ENCODE measurements at regions not wholly inside any gene's neighbourhood (a gene's known extent, or its start where the extent isn't known, plus 50 kb on each side); places are given as distances from the start of the nearest gene placed in this dataset.

DNA sequence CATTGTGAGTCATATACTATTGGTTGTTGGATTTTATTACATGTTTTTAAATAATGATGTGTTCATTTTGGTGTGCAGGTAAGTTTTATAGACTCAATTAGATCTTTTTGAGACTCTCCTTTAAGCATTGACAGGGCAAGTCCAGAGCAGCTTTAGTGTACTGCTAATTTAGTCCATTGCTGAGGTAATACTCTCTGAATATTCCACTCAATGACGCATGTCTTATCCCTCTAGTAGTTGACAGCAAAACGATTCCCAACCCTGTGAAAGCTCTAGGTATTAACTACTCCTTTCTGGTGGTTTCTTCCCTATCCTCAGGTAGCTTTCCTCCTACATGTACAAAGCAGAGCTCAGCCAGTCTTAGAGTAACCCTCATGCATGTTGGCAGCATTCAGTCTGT lies 373.5 kb upstream of the MAP3K7 start:
- H3K4me3 Mint-ChIP-seq: no peak overlapping the region
- ChIA-PET POLR2A (ENCODE audit: partially characterized antibody) (no interaction called here), CTCF (ENCODE audit: partially characterized antibody) (no interaction called here)
- H3K9me3 Mint-ChIP-seq: peaks cover 0 to 2% (median 0%) of the 10 kb centered on the region in 8 donors
- no peak for DNase-seq
- no peaks in the 10 kb centered on the region for H3K36me3 Mint-ChIP-seq
- Histone ChIP-seq H3K27ac (ENCODE audit: low read depth, low read length) (no peak overlapping the region), H3K4me1 (ENCODE audit: insufficient read depth, low read length) (no peaks in the 10 kb centered on the region), H3K36me3 (ENCODE audit: insufficient read depth, low read length) (no peaks in the 10 kb centered on the region), H3K4me3 (ENCODE audit: low read length in 2 of 2) (no peak overlapping the region), H3K9me3 (ENCODE audit: control insufficient read depth in 1 of 2, low read length in 2 of 2) (no peaks in the 10 kb centered on the region), H3K27me3 (ENCODE audit: insufficient read depth, low read length) (no peaks in the 10 kb centered on the region)
- no peak overlapping the region for H3K27ac Mint-ChIP-seq
- peaks cover 1 to 2% of the 10 kb centered on the region in 2 donors for H3K27me3 Mint-ChIP-seq
- intact Hi-C loops (cut with micrococcal nuclease): no loop called here
- no peaks in the 10 kb centered on the region for H3K4me1 Mint-ChIP-seq

DNA sequence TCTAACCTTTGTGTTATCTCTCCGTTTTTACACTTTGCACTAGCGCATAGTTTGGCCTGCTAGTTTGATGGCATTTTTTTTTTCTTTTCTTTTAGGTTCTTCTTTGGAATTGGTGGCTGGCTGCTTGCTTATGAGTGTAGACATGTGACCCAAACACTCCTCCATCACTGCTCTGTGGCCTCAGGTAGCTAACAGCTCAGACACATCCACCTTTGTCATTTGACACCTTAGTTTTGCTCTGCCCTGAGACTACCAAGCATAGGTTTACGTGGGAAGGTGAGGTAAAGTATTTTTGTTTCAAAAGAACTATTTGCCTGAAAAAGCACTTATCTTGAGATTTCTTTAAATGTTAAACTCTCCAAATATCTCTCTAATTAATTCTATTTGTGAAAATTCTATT lies 368.4 kb upstream of the MAP3K7 start:
- Histone ChIP-seq H3K9me3 (ENCODE audit: control insufficient read depth in 1 of 2, low read length in 2 of 2) (no peaks in the 10 kb centered on the region), H3K27ac (ENCODE audit: low read depth, low read length) (no peak overlapping the region), H3K4me3 (ENCODE audit: low read length in 2 of 2) (no peak overlapping the region), H3K27me3 (ENCODE audit: insufficient read depth, low read length) (no peaks in the 10 kb centered on the region), H3K36me3 (ENCODE audit: insufficient read depth, low read length) (no peaks in the 10 kb centered on the region), H3K4me1 (ENCODE audit: insufficient read depth, low read length) (no peaks in the 10 kb centered on the region)
- peaks cover 1 to 2% of the 10 kb centered on the region in 2 donors for H3K27me3 Mint-ChIP-seq
- H3K4me3 Mint-ChIP-seq: no peak overlapping the region
- intact Hi-C loops (cut with micrococcal nuclease): no loop called here
- POLR2A ChIA-PET (ENCODE audit: partially characterized antibody): no interaction called here
- H3K27ac Mint-ChIP-seq: no peak overlapping the region
- H3K36me3 Mint-ChIP-seq: no peaks in the 10 kb centered on the region
- no peaks in the 10 kb centered on the region for H3K4me1 Mint-ChIP-seq
- no peak for DNase-seq
- CTCF ChIA-PET (ENCODE audit: partially characterized antibody): no interaction called here
- H3K9me3 Mint-ChIP-seq: peaks cover 0 to 2% (median 0%) of the 10 kb centered on the region in 8 donors

DNA sequence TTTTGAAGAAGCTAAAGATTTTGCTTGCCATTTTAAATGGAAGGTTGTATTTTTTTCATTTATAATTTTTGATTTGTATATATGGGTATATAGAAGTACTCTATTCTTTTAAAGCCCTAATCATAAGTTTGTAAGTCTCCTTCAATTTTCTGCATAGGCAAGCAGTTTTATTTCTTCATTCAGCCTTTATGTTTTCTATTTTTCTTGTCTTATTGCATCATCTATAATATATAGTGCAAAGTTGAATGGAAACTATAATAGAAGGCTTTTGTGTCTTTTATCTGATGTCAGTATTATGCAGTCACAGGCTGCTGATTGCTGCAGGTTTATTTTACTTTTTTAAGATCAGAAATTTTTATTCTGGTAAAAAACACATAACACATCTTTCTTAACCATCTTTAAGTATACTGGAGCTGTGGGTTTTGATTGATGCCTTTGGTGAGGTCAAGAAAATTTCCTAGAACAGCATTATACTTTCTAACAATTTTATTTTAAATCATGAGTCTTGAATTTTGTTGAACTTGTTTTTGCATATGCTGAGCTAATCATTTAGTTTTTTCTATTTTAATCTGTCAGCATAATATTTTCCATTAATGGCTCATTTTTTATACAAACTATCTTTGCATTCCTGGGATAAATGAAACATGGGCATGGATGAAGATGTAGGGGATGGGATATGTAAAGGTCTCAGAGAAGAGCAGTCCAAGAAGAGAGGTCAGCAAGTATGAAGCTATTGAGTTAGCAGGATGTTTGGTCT lies 366.7 kb upstream of the MAP3K7 start:
- Histone ChIP-seq H3K27me3 (ENCODE audit: insufficient read depth, low read length) (no peaks in the 10 kb centered on the region), H3K9me3 (ENCODE audit: control insufficient read depth in 1 of 2, low read length in 2 of 2) (no peaks in the 10 kb centered on the region), H3K36me3 (ENCODE audit: insufficient read depth, low read length) (no peaks in the 10 kb centered on the region), H3K4me3 (ENCODE audit: low read length in 2 of 2) (no peak overlapping the region), H3K4me1 (ENCODE audit: insufficient read depth, low read length) (no peaks in the 10 kb centered on the region), H3K27ac (ENCODE audit: low read depth, low read length) (no peak overlapping the region)
- Mint-ChIP-seq H3K9me3 (no peaks in the 10 kb centered on the region), H3K36me3 (no peaks in the 10 kb centered on the region), H3K27ac (no peak overlapping the region), H3K27me3 (no peaks in the 10 kb centered on the region), H3K4me3 (no peak overlapping the region), H3K4me1 (no peaks in the 10 kb centered on the region)
- intact Hi-C loops (cut with micrococcal nuclease): no loop called here
- no peak for DNase-seq
- ChIA-PET CTCF (ENCODE audit: partially characterized antibody) (interaction anchor here (1.2 to 1.3 kb wide), 2 partner anchors 12 to 13 kb away, joined by 3 to 5 read pairs; no protein-coding TSS in a partner anchor), POLR2A (ENCODE audit: partially characterized antibody) (no interaction called here)

DNA sequence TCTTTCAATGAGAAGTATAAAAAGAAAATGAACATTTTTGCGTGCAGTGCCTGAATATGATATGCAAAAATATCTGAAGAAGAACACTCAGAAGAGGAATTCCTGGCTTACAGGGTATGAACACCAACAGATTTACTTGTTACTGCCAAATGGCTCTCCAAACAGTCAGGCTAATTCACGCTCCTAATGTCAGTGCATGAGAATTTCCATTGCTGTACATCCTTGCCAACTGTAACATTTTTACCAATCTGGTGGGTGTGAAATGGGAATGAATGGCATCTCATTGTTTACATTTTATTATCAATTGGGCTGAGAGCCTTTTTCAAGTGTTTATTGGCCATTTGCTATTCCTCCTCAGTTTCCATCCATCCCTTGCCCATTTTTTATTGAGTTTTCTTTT lies 365.3 kb upstream of the MAP3K7 start:
- Mint-ChIP-seq H3K27ac (no peak overlapping the region), H3K36me3 (no peaks in the 10 kb centered on the region), H3K27me3 (no peaks in the 10 kb centered on the region), H3K9me3 (no peaks in the 10 kb centered on the region), H3K4me1 (no peaks in the 10 kb centered on the region), H3K4me3 (no peak overlapping the region)
- POLR2A ChIA-PET (ENCODE audit: partially characterized antibody): no interaction called here
- no peak for DNase-seq
- intact Hi-C loops (cut with micrococcal nuclease): no loop called here
- no peaks in the 10 kb centered on the region for H3K4me1 ChIP-seq (ENCODE audit: insufficient read depth, low read length)
- no peaks in the 10 kb centered on the region for H3K27me3 ChIP-seq (ENCODE audit: insufficient read depth, low read length)
- H3K4me3 ChIP-seq (ENCODE audit: low read length in 2 of 2): no peak overlapping the region
- H3K27ac ChIP-seq (ENCODE audit: low read depth, low read length): no peak overlapping the region
- CTCF ChIA-PET (ENCODE audit: partially characterized antibody): interaction anchor here (1.3 kb wide), 1 partner anchor 11 kb away, joined by 5 read pairs; no protein-coding TSS in a partner anchor
- H3K9me3 ChIP-seq (ENCODE audit: control insufficient read depth in 1 of 2, low read length in 2 of 2): no peaks in the 10 kb centered on the region
- H3K36me3 ChIP-seq (ENCODE audit: insufficient read depth, low read length): no peaks in the 10 kb centered on the region

DNA sequence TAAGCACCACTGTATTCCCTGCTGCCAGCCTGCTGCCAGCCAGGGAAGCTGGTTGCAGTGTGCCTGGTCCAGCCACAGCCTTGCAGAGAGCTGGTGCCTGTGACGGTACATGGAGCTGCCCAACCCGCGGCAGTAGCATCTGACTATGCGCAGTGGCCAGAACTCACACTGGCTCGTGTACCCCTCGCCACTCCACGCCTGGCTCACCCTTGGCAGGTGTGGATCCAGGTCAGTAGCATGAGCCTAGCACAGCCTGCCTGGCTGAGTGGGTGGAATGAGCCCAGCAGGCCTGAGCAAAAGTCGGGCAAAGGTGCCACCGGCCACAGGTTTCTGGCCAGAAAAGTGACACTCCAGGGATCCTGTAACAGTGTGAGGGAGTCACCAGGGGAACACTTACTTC lies 361.7 kb upstream of the MAP3K7 start:
- Histone ChIP-seq H3K4me1 (ENCODE audit: insufficient read depth, low read length) (no peaks in the 10 kb centered on the region), H3K9me3 (ENCODE audit: control insufficient read depth in 1 of 2, low read length in 2 of 2) (no peaks in the 10 kb centered on the region), H3K27me3 (ENCODE audit: insufficient read depth, low read length) (no peaks in the 10 kb centered on the region), H3K36me3 (ENCODE audit: insufficient read depth, low read length) (no peaks in the 10 kb centered on the region), H3K4me3 (ENCODE audit: low read length in 2 of 2) (no peak overlapping the region), H3K27ac (ENCODE audit: low read depth, low read length) (no peak overlapping the region)
- POLR2A ChIA-PET (ENCODE audit: partially characterized antibody): no interaction called here
- Mint-ChIP-seq H3K27me3 (no peaks in the 10 kb centered on the region), H3K4me3 (no peak overlapping the region), H3K27ac (no peak overlapping the region), H3K36me3 (no peaks in the 10 kb centered on the region), H3K9me3 (no peaks in the 10 kb centered on the region), H3K4me1 (no peaks in the 10 kb centered on the region)
- CTCF ChIA-PET (ENCODE audit: partially characterized antibody): interaction anchor here (1.0 kb wide), 1 partner anchor 8 kb away, joined by 3 read pairs; no protein-coding TSS in a partner anchor
- no peak for DNase-seq
- intact Hi-C loops (cut with micrococcal nuclease): no loop called here

DNA sequence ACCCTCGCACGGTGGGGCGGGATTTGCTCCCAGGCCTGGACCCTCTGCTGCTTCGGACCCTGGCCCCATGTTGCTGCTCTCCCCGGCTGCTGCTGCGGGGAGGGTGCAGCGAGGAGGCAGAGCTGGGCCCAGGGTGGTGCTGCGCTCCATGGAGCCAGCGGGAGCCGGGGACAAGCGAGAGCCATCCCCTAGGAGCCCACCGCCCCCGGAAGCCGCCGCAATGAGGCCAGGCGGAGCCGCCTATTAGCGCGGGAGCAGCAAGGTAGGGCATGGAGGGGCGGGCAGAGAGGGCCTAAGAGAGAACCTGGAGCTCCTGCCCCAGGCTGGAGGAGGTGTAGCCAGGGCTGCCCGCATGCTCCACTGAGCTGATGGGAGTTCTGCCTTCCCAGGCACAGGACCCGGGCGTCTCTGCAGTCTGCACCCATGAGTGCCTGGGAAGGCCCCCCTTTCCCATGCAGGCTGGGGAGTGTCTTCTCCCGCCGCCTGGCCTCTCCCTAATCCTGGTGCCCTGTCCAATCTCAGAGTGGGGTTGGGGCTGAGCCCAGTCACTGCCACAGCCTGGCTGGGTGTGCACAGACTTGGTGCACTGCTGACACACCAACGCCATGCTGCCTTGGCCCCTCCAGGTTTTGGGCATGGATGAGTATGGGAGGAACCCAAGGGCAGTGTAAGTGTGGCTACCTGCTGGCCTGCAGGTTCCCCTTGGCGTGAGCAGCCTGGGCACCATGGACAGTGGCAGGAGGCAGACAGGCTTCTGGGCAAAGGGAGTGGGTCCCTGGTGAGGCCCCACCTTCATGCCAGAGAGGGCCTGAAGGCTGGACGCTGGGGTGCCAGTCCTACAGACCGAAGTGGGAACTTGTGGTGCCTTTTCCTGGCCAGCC lies 360.6 kb upstream of the MAP3K7 start:
- Mint-ChIP-seq H3K4me3 (no peak overlapping the region), H3K4me1 (no peaks in the 10 kb centered on the region), H3K9me3 (no peaks in the 10 kb centered on the region), H3K27ac (no peak overlapping the region), H3K36me3 (no peaks in the 10 kb centered on the region), H3K27me3 (no peaks in the 10 kb centered on the region)
- peak in 1 of 5 donors; percentile 36 for DNase-seq
- Histone ChIP-seq H3K4me3 (ENCODE audit: low read length in 2 of 2) (no peak overlapping the region), H3K4me1 (ENCODE audit: insufficient read depth, low read length) (no peaks in the 10 kb centered on the region), H3K36me3 (ENCODE audit: insufficient read depth, low read length) (no peaks in the 10 kb centered on the region), H3K27ac (ENCODE audit: low read depth, low read length) (no peak overlapping the region), H3K27me3 (ENCODE audit: insufficient read depth, low read length) (no peaks in the 10 kb centered on the region), H3K9me3 (ENCODE audit: control insufficient read depth in 1 of 2, low read length in 2 of 2) (no peaks in the 10 kb centered on the region)
- ChIA-PET POLR2A (ENCODE audit: partially characterized antibody) (no interaction called here), CTCF (ENCODE audit: partially characterized antibody) (no interaction called here)
- intact Hi-C loops (cut with micrococcal nuclease): no loop called here

GRCh38 chr6:90941885-90942284 lies 355.0 kb upstream of the MAP3K7 start:
- Mint-ChIP-seq H3K4me1 (peaks cover 5 to 11% (median 8%) of the 10 kb centered on the region in 4 donors), H3K9me3 (no peaks in the 10 kb centered on the region), H3K36me3 (no peaks in the 10 kb centered on the region)

More at GRCh38 chr6:90941885-90942284, 355.0 kb upstream of the MAP3K7 start:
- no peak for DNase-seq
- Histone ChIP-seq H3K36me3 (ENCODE audit: insufficient read depth, low read length) (no peaks in the 10 kb centered on the region), H3K27ac (ENCODE audit: low read depth, low read length) (no peak overlapping the region), H3K4me1 (ENCODE audit: insufficient read depth, low read length) (no peaks in the 10 kb centered on the region), H3K9me3 (ENCODE audit: control insufficient read depth in 1 of 2, low read length in 2 of 2) (no peaks in the 10 kb centered on the region), H3K27me3 (ENCODE audit: insufficient read depth, low read length) (no peaks in the 10 kb centered on the region), H3K4me3 (ENCODE audit: low read length in 2 of 2) (no peak overlapping the region)
- H3K27ac Mint-ChIP-seq: peak overlapping the region in 2 of 7 donors; percentile 8 to 48
- ChIA-PET CTCF (ENCODE audit: partially characterized antibody) (interaction anchor here (1.0 to 1.9 kb wide), 5 partner anchors 9 to 140 kb away, joined by 3 to 6 read pairs (median 5); no protein-coding TSS in a partner anchor), POLR2A (ENCODE audit: partially characterized antibody) (no interaction called here)
- intact Hi-C loops (cut with micrococcal nuclease): no loop called here
- no peak overlapping the region for H3K4me3 Mint-ChIP-seq
- H3K27me3 Mint-ChIP-seq: no peaks in the 10 kb centered on the region
